Middle frontal gyrus (tissue), 1 donor: ENCODE measurements at regions not wholly inside any gene's neighbourhood (a gene's known extent, or its start where the extent isn't known, plus 50 kb on each side); places are given as distances from the start of the nearest gene placed in this dataset.
"Not testable (repeated sequence)": the region's sequence is repeated elsewhere in the genome, so short reads cannot be mapped to it uniquely, and the experiment has no call there.

Experiments used
- DNase-seq: peaks from one replicate; pipeline ENCODE4 v3.0.0-alpha.2; 2015; ENCODE audit warnings: low spot score; ENCODE audit errors: extremely low spot score

- no peak for DNase-seq
These were observed 118.5 kb upstream of the KYNU start for GRCh38 chr2:142758973-142759372.

GRCh38 chr2:142757111-142757510, 120.4 kb upstream of the KYNU start:
- no peak for DNase-seq

GRCh38 chr2:142756430-142756829, 121.0 kb upstream of the KYNU start:
- no peak for DNase-seq

GRCh38 chr2:142755191-142755590, 122.3 kb upstream of the KYNU start:
- DNase-seq = no peak

GRCh38 chr2:142754182-142754581, 123.3 kb upstream of the KYNU start:
- no peak for DNase-seq

GRCh38 chr2:142750858-142751257, 126.6 kb upstream of the KYNU start:
- DNase-seq = no peak

GRCh38 chr2:142748559-142749099, 128.8 kb upstream of the KYNU start:
- DNase-seq = no peak

GRCh38 chr2:142745691-142746090, 131.8 kb upstream of the KYNU start:
- DNase-seq = no peak

- DNase-seq = no peak
These were observed 134.9 kb upstream of the KYNU start for GRCh38 chr2:142742371-142743214.

- no peak for DNase-seq
These were observed 135.6 kb upstream of the KYNU start for GRCh38 chr2:142741764-142742269.

GRCh38 chr2:142734770-142735169, 142.7 kb upstream of the KYNU start:
- no peak for DNase-seq

GRCh38 chr2:142734231-142734630, 143.2 kb upstream of the KYNU start:
- DNase-seq = no peak

GRCh38 chr2:142729814-142730213, 147.7 kb upstream of the KYNU start:
- DNase-seq = not testable (repeated sequence)

GRCh38 chr2:142727821-142728478, 149.5 kb upstream of the KYNU start:
- not testable (repeated sequence) for DNase-seq

- DNase-seq = no peak
These were observed 152.1 kb upstream of the KYNU start for GRCh38 chr2:142725386-142725785.

GRCh38 chr2:142724713-142725349, 152.6 kb upstream of the KYNU start:
- DNase-seq = no peak

- DNase-seq = no peak
These were observed 153.3 kb upstream of the KYNU start for GRCh38 chr2:142724186-142724585.

- DNase-seq = no peak
These were observed 154.2 kb upstream of the KYNU start for GRCh38 chr2:142723236-142723635.

- DNase-seq = no peak
These were observed 154.9 kb upstream of the KYNU start for GRCh38 chr2:142722569-142722968.

- DNase-seq = no peak
These were observed 155.4 kb upstream of the KYNU start for GRCh38 chr2:142722086-142722485.

GRCh38 chr2:142721015-142721414, 156.4 kb upstream of the KYNU start:
- DNase-seq = no peak
